IMR-90 (cell line): ENCODE measurements at regions not wholly inside any gene's neighbourhood (a gene's known extent, or its start where the extent isn't known, plus 50 kb on each side); places are given as distances from the start of the nearest gene placed in this dataset.

Experiments used
- ATAC-seq: fragments of 200-7000 bp; cut with Tn5 transposase; 2 replicates; pipeline ENCODE4 v1.9.1; 2020; ENCODE audit warnings: low read depth, mild to moderate bottlenecking, moderate library complexity
- BruUV-seq: library from RNA; stranded (reverse); fragments of 400-500 nt; replicated peaks from 2 replicates; lab custom pipeline; 2021; lab: Mats Ljungman, UMichigan
- CTCF ChIA-PET: fragments of 300-600 bp; formaldehyde crosslinking; extraction: SDS; loops from one replicate; lab custom pipeline; 2021; ENCODE audit warnings: antibody characterized with exemption; lab: Yijun Ruan, JAX
- POLR2A ChIA-PET: fragments of 300-600 bp; sonication (Branson Sonifier 250); formaldehyde crosslinking; loops from one replicate; lab custom pipeline; 2022; ENCODE audit warnings: antibody characterized with exemption; ENCODE audit not compliant: unreplicated experiment; lab: Charles Lee
- DNase-seq: peaks from one replicate; pipeline ENCODE4 v3.0.0; 2013
- H2AFZ ChIP-seq: replicated peaks from 2 replicates; pipeline ENCODE3; 2013; ENCODE audit warnings: low read length, mild to moderate bottlenecking; ENCODE audit not compliant: poor library complexity
- H2AK5ac ChIP-seq: 2 replicates; pipeline ENCODE4 v1.6.1; 2013; ENCODE audit warnings: low read depth, low read length, inconsistent platforms
- H2AK9ac ChIP-seq: replicated peaks from 2 replicates; pipeline ENCODE3; 2013; ENCODE audit warnings: mild to moderate bottlenecking, low read depth, low read length, moderate library complexity; ENCODE audit not compliant: poor library complexity
- H2BK120ac ChIP-seq: 2 replicates; pipeline ENCODE4 v1.6.1; 2013; ENCODE audit warnings: low read depth, low read length, inconsistent platforms
- H2BK15ac ChIP-seq: 3 replicates; pipeline ENCODE4 v1.6.1; 2013; ENCODE audit warnings: low read depth, low read length, inconsistent platforms
- H2BK20ac ChIP-seq: 2 replicates; pipeline ENCODE4 v1.6.1; 2013; ENCODE audit warnings: low read depth, mild to moderate bottlenecking, inconsistent platforms, low read length, moderate library complexity
- H2BK5ac ChIP-seq: 2 replicates; pipeline ENCODE4 v1.6.1; 2013; ENCODE audit warnings: mild to moderate bottlenecking, low read depth, low read length, inconsistent platforms; ENCODE audit not compliant: poor library complexity, severe bottlenecking
- H3K14ac ChIP-seq: replicated peaks from 2 replicates; pipeline ENCODE4 v1.6.1; 2013; ENCODE audit warnings: low read depth, low read length, inconsistent platforms
- H3K18ac ChIP-seq: 2 replicates; pipeline ENCODE4 v1.6.1; 2013; ENCODE audit warnings: low read depth, low read length, control low read depth
- H3K23ac ChIP-seq: 2 replicates; pipeline ENCODE4 v1.6.1; 2013; ENCODE audit warnings: low read depth, low read length, inconsistent platforms
- H3K27ac ChIP-seq: 2 replicates; pipeline ENCODE4 v1.5.1; 2013; ENCODE audit warnings: mild to moderate bottlenecking, control low read depth, low read length; ENCODE audit not compliant: insufficient read depth
- H3K27me3 ChIP-seq: 2 replicates; pipeline ENCODE4 v1.6.1; 2013; ENCODE audit warnings: low read length; ENCODE audit not compliant: control insufficient read depth, insufficient read depth
- H3K36me3 ChIP-seq: 2 replicates; pipeline ENCODE4 v1.6.1; 2013; ENCODE audit warnings: low read length, mixed read lengths; ENCODE audit not compliant: control insufficient read depth, insufficient read depth
- H3K4ac ChIP-seq: 2 replicates; pipeline ENCODE4 v1.6.1; 2013; ENCODE audit warnings: low read depth, low read length, inconsistent platforms
- H3K4me1 ChIP-seq: 2 replicates; pipeline ENCODE4 v1.6.1; 2013; ENCODE audit warnings: low read length, mixed read lengths; ENCODE audit not compliant: control insufficient read depth, insufficient read depth
- H3K4me2 ChIP-seq: 2 replicates; pipeline ENCODE4 v1.6.1; 2013; ENCODE audit warnings: low read depth, mild to moderate bottlenecking, control low read depth, low read length, moderate library complexity
- H3K4me3 ChIP-seq: 2 replicates; pipeline ENCODE4 v1.5.1; 2013; ENCODE audit warnings: low read depth, mild to moderate bottlenecking, control low read depth, low read length, moderate library complexity; ENCODE audit not compliant: insufficient read depth
- H3K56ac ChIP-seq: 2 replicates; pipeline ENCODE4 v1.6.1; 2013; ENCODE audit warnings: low read length, inconsistent platforms; ENCODE audit not compliant: insufficient read depth; ENCODE audit errors: extremely low read depth
- H3K79me1 ChIP-seq, 2 experiments: 2 replicates each; pipeline ENCODE4 v1.6.1; 2013; ENCODE audit warnings: low read length in 2 of 2, inconsistent platforms in 1 of 2, low read depth in 1 of 2
- H3K9ac ChIP-seq: 2 replicates; pipeline ENCODE4 v1.6.1; 2013; ENCODE audit warnings: low read depth, low read length, control low read depth
- H3K9me1 ChIP-seq: 2 replicates; pipeline ENCODE4 v1.6.1; 2013; ENCODE audit warnings: low read length, inconsistent platforms; ENCODE audit not compliant: insufficient read depth
- H3K9me3 ChIP-seq: 2 replicates; pipeline ENCODE4 v1.6.1; 2013; ENCODE audit warnings: low read length; ENCODE audit not compliant: control insufficient read depth, insufficient read depth
- H4K20me1 ChIP-seq: 2 replicates; pipeline ENCODE4 v1.6.1; 2013; ENCODE audit warnings: low read length, inconsistent platforms; ENCODE audit not compliant: insufficient read depth
- H4K5ac ChIP-seq: 2 replicates; pipeline ENCODE4 v1.6.1; 2013; ENCODE audit warnings: mild to moderate bottlenecking, low read depth, low read length, control low read depth
- H4K8ac ChIP-seq, 2 experiments: 2 replicates each; pipeline ENCODE4 v1.6.1; 2013; ENCODE audit warnings: low read depth in 2 of 2, low read length in 2 of 2, control low read depth in 1 of 2, inconsistent platforms in 1 of 2
- H4K91ac ChIP-seq: 2 replicates; pipeline ENCODE4 v1.6.1; 2013; ENCODE audit warnings: low read depth, low read length, inconsistent platforms; ENCODE audit not compliant: insufficient read depth
- BHLHE40 ChIP-seq: fragments of 150-350 bp; IDR thresholded peaks from 2 replicates; pipeline ENCODE4 v1.6.1; 2016; ENCODE audit warnings: mild to moderate bottlenecking, low read depth, low read length
- CTCF ChIP-seq: conservative IDR thresholded peaks from 2 replicates; pipeline ENCODE4 v1.5.1; 2012; ENCODE audit warnings: mild to moderate bottlenecking, low read depth, low read length, improper control_type of control experiment
- MXI1 ChIP-seq: IDR thresholded peaks from 2 replicates; pipeline ENCODE4 v1.6.1; 2012; ENCODE audit warnings: low read depth, mild to moderate bottlenecking, low read length, moderate library complexity, borderline replicate concordance
- RAD21 ChIP-seq: IDR thresholded peaks from 2 replicates; pipeline ENCODE4 v1.6.1; 2012; ENCODE audit warnings: low read length, improper control_type of control experiment
- RCOR1 ChIP-seq: IDR thresholded peaks from 2 replicates; pipeline ENCODE4 v1.6.1; 2012; ENCODE audit warnings: mild to moderate bottlenecking, low read length, improper control_type of control experiment; ENCODE audit not compliant: insufficient replicate concordance
- WGBS, 2 experiments: methylation state at CpG; one replicate each; pipeline versions ENCODE4 v1.1.5 to v1.1.7; 2013; ENCODE audit warnings: missing lambda C conversion rate in 2 of 2; ENCODE audit not compliant: insufficient read length in 1 of 2; ENCODE audit errors: extremely low coverage in 2 of 2; 5-methylcytosine and 5-hydroxymethylcytosine counted together
- dilution Hi-C: fragments of 300-500 bp; cut with HindIII; formaldehyde crosslinking; loops from one replicate; pipeline ENCODE4 v1.14.3; 2018; ENCODE audit warnings: low sequenced_read_pairs; ENCODE audit not compliant: unreplicated experiment
- in situ Hi-C: fragments of 300-500 bp; cut with MboI; formaldehyde crosslinking; loops from 3 replicates; pipeline ENCODE4 v1.14.3; 2019; ENCODE audit warnings: low sequenced_read_pairs, inconsistent platforms, mixed read lengths
- intact Hi-C: fragments of 100-400 bp; cut with micrococcal nuclease; formaldehyde crosslinking; loops from 2 replicates; pipeline ENCODE4 v1.10.0; 2022

- ChIA-PET CTCF (no interaction called here), POLR2A (no interaction called here)
- dilution Hi-C loops (no loop called here), in situ Hi-C loops (no loop called here), intact Hi-C loops (no loop called here)
- H3K4me3 ChIP-seq = no peak overlapping the region
- no peak overlapping the region for H3K18ac ChIP-seq
- no peak for TF ChIP-seq RAD21
- no peak for TF ChIP-seq CTCF
- no peak for TF ChIP-seq RCOR1
- TF ChIP-seq MXI1 = no peak
- TF ChIP-seq BHLHE40 = no peak
- WGBS, 2 experiments = no CpG with 5 or more reads among the region's 2 CpGs
- H2AK9ac ChIP-seq = no peak overlapping the region
- H3K4me1 ChIP-seq = no peaks in the 10 kb centered on the region
- no peak overlapping the region for H3K4me2 ChIP-seq
- H2BK120ac ChIP-seq = no peak overlapping the region
- no peak overlapping the region for H3K27ac ChIP-seq
- H3K9me1 ChIP-seq = no peaks in the 10 kb centered on the region
- H3K23ac ChIP-seq = no peak overlapping the region
- no peak overlapping the region for H4K5ac ChIP-seq
- H3K27me3 ChIP-seq = no peaks in the 10 kb centered on the region
- H4K20me1 ChIP-seq = no peaks in the 10 kb centered on the region
- no peak overlapping the region for H3K9ac ChIP-seq
- DNase-seq = no peak
- peaks cover 3% of the 10 kb centered on the region for H3K9me3 ChIP-seq
- no peak for ATAC-seq
- no peak overlapping the region for H2AK5ac ChIP-seq
- no peak overlapping the region for H2BK20ac ChIP-seq
- no peak overlapping the region for H2BK5ac ChIP-seq
- no peak overlapping the region for H3K14ac ChIP-seq
- H3K79me1 ChIP-seq = no peaks in the 10 kb centered on the region
- no peak overlapping the region for H2BK15ac ChIP-seq
- H2AFZ ChIP-seq = no peak overlapping the region
- H4K91ac ChIP-seq = no peak overlapping the region
- no peak overlapping the region for H4K8ac ChIP-seq
- no TSS peak for BruUV-seq
- H3K56ac ChIP-seq = no peak overlapping the region
- no peaks in the 10 kb centered on the region for H3K36me3 ChIP-seq
- no peak overlapping the region for H3K4ac ChIP-seq
Observed at GRCh38 chr1:60463146-60463545, 389.6 kb upstream of the C1orf87 start.
